Trophoblast cell (in vitro differentiated cells and primary cell): ENCODE measurements at regions not wholly inside any gene's neighbourhood (a gene's known extent, or its start where the extent isn't known, plus 50 kb on each side); places are given as distances from the start of the nearest gene placed in this dataset.

Experiments used
- DNase-seq, 2 donors: peaks; one replicate each; pipeline ENCODE4 v3.0.0-alpha.2; 2016
- H2AFZ ChIP-seq: 2 replicates; pipeline ENCODE4 v1.6.1; 2013; ENCODE audit warnings: low read length, moderate library complexity, mild to moderate bottlenecking; ENCODE audit not compliant: insufficient read depth, poor library complexity
- H2AK5ac ChIP-seq: 2 replicates; pipeline ENCODE4 v1.6.1; 2013; ENCODE audit warnings: mild to moderate bottlenecking, low read length
- H2BK120ac ChIP-seq: 2 replicates; pipeline ENCODE4 v1.6.1; 2013; ENCODE audit warnings: low read length, mild to moderate bottlenecking, moderate library complexity; ENCODE audit not compliant: insufficient read depth, poor library complexity
- H2BK12ac ChIP-seq: 2 replicates; pipeline ENCODE4 v1.6.1; 2013; ENCODE audit warnings: mild to moderate bottlenecking, low read length, moderate library complexity
- H2BK5ac ChIP-seq: 2 replicates; pipeline ENCODE4 v1.6.1; 2013; ENCODE audit warnings: low read length, low read depth, moderate library complexity, mild to moderate bottlenecking; ENCODE audit not compliant: poor library complexity
- H3K14ac ChIP-seq: 2 replicates; pipeline ENCODE4 v1.6.1; 2013; ENCODE audit warnings: mild to moderate bottlenecking, low read length
- H3K18ac ChIP-seq: 2 replicates; pipeline ENCODE4 v1.6.1; 2013; ENCODE audit warnings: mild to moderate bottlenecking, low read length
- H3K23ac ChIP-seq: 2 replicates; pipeline ENCODE4 v1.6.1; 2013; ENCODE audit warnings: low read length
- H3K27ac ChIP-seq: 2 replicates; pipeline ENCODE4 v1.5.1; 2013; ENCODE audit warnings: low read depth, mild to moderate bottlenecking, inconsistent platforms, low read length, moderate library complexity
- H3K27me3 ChIP-seq: 2 replicates; pipeline ENCODE4 v1.6.1; 2013; ENCODE audit warnings: inconsistent platforms, mild to moderate bottlenecking, low read length, moderate library complexity; ENCODE audit not compliant: insufficient read depth
- H3K36me3 ChIP-seq, 2 experiments: 1 replicate in 1 of 2; 2 replicates in 1 of 2; pipeline ENCODE4 v1.6.1; 2013; ENCODE audit warnings: low read length in 2 of 2, mild to moderate bottlenecking in 2 of 2, moderate library complexity in 1 of 2; ENCODE audit not compliant: insufficient read depth in 2 of 2, control insufficient read depth in 1 of 2
- H3K4ac ChIP-seq: 2 replicates; pipeline ENCODE4 v1.6.1; 2013; ENCODE audit warnings: low read depth, mild to moderate bottlenecking, low read length, moderate library complexity
- H3K4me1 ChIP-seq, 2 experiments: 1 replicate in 1 of 2; 2 replicates in 1 of 2; pipeline ENCODE4 v1.6.1; 2013; ENCODE audit warnings: low read length in 2 of 2, mild to moderate bottlenecking in 2 of 2, moderate library complexity in 1 of 2; ENCODE audit not compliant: insufficient read depth in 2 of 2, control insufficient read depth in 1 of 2
- H3K4me2 ChIP-seq: 2 replicates; pipeline ENCODE4 v1.6.1; 2013; ENCODE audit warnings: inconsistent platforms, mild to moderate bottlenecking, low read length, moderate library complexity
- H3K4me3 ChIP-seq: 2 replicates; pipeline ENCODE4 v1.5.1; 2013; ENCODE audit warnings: mild to moderate bottlenecking, low read depth, low read length, inconsistent platforms
- H3K79me1 ChIP-seq: one replicate; pipeline ENCODE4 v1.6.1; 2013; ENCODE audit warnings: low read length
- H3K79me2 ChIP-seq: 2 replicates; pipeline ENCODE4 v1.6.1; 2013; ENCODE audit warnings: low read length, mild to moderate bottlenecking; ENCODE audit not compliant: control insufficient read depth, insufficient read depth, poor library complexity
- H3K9ac ChIP-seq: 2 replicates; pipeline ENCODE4 v1.6.1; 2013; ENCODE audit warnings: mild to moderate bottlenecking, low read length
- H3K9me3 ChIP-seq: 2 replicates; pipeline ENCODE4 v1.6.1; 2013; ENCODE audit warnings: low read depth, mild to moderate bottlenecking, control low read depth, inconsistent platforms, low read length; ENCODE audit not compliant: insufficient read depth
- H4K12ac ChIP-seq: 2 replicates; pipeline ENCODE4 v1.6.1; 2013; ENCODE audit warnings: low read depth, mild to moderate bottlenecking, low read length, moderate library complexity
- H4K8ac ChIP-seq: 2 replicates; pipeline ENCODE4 v1.6.1; 2013; ENCODE audit warnings: low read depth, mild to moderate bottlenecking, low read length, moderate library complexity
- H4K91ac ChIP-seq: one replicate; pipeline ENCODE4 v1.6.1; 2013; ENCODE audit warnings: low read depth, mild to moderate bottlenecking, low read length, moderate library complexity
- WGBS: extraction: QIAGEN DNeasy Blood & Tissue Kit; methylation state at CpG from one replicate; pipeline ENCODE4 v1.1.7; 2013; ENCODE audit warnings: missing lambda C conversion rate; ENCODE audit not compliant: insufficient read length, insufficient coverage; ENCODE audit errors: extremely low coverage; 5-methylcytosine and 5-hydroxymethylcytosine counted together

- Histone ChIP-seq H4K8ac (no peak overlapping the region), H3K4me2 (no peak overlapping the region), H4K91ac (no peak overlapping the region), H3K27ac (no peak overlapping the region), H3K9ac (no peak overlapping the region), H4K12ac (no peak overlapping the region), H3K36me3 (no peaks in the 10 kb centered on the region), H2BK5ac (no peak overlapping the region), H2BK12ac (no peak overlapping the region), H3K9me3 (no peaks in the 10 kb centered on the region), H2AFZ (no peak overlapping the region), H3K4me3 (no peak overlapping the region), H3K79me2 (no peaks in the 10 kb centered on the region), H3K14ac (no peak overlapping the region), H3K4me1 (no peaks in the 10 kb centered on the region), H3K23ac (no peak overlapping the region), H3K18ac (no peak overlapping the region), H3K4ac (no peak overlapping the region), H2BK120ac (no peak overlapping the region), H2AK5ac (no peak overlapping the region), H3K79me1 (no peaks in the 10 kb centered on the region), H3K27me3 (no peaks in the 10 kb centered on the region)
- DNase-seq, result no peak
- no CpG with 5 or more reads among the region's 3 CpGs for WGBS
These were observed 205.9 kb downstream of the CTH start for GRCh38 chr1:70616946-70617345.

GRCh38 chr1:70617728-70618127 is 206.7 kb downstream of the CTH start:
- Histone ChIP-seq H4K12ac (no peak overlapping the region), H2BK12ac (no peak overlapping the region), H3K4ac (no peak overlapping the region), H3K14ac (no peak overlapping the region), H3K79me1 (no peaks in the 10 kb centered on the region), H3K23ac (no peak overlapping the region), H3K79me2 (no peaks in the 10 kb centered on the region), H2AFZ (no peak overlapping the region), H4K91ac (no peak overlapping the region), H2AK5ac (no peak overlapping the region), H2BK5ac (no peak overlapping the region), H3K4me3 (no peak overlapping the region), H4K8ac (no peak overlapping the region), H2BK120ac (no peak overlapping the region), H3K4me2 (no peak overlapping the region), H3K27me3 (no peaks in the 10 kb centered on the region), H3K27ac (no peak overlapping the region), H3K36me3 (no peaks in the 10 kb centered on the region), H3K18ac (no peak overlapping the region), H3K4me1 (no peaks in the 10 kb centered on the region), H3K9ac (no peak overlapping the region), H3K9me3 (no peaks in the 10 kb centered on the region)
- DNase-seq, result no peak
- no CpG with 5 or more reads among the region's 2 CpGs for WGBS

DNA sequence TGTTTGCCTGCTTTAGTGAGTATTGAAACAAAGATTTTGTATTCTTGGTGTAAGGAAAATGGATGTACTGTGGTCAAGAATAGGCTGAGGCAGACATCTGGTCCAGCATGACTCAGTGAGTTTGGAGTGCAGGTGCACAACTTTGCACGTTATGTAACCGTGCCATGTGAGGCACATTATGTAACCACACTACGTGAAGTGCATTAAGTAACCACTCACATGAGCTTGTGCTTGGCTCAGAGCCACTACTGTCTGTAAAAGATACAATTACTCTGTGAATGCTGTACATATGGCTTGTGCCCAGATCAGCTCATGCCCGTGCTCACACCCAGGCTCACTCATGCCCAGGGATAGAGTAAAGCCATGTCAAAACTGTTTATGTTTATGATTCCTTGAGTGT is 216.8 kb downstream of the CTH start:
- Histone ChIP-seq H3K18ac (no peak overlapping the region), H3K79me1 (no peaks in the 10 kb centered on the region), H2AK5ac (no peak overlapping the region), H3K14ac (no peak overlapping the region), H3K36me3 (no peaks in the 10 kb centered on the region), H3K9ac (no peak overlapping the region), H4K91ac (no peak overlapping the region), H4K12ac (no peak overlapping the region), H3K4ac (no peak overlapping the region), H3K79me2 (no peaks in the 10 kb centered on the region), H3K27ac (no peak overlapping the region), H3K23ac (no peak overlapping the region), H3K4me1 (no peaks in the 10 kb centered on the region), H3K9me3 (no peaks in the 10 kb centered on the region), H2BK5ac (no peak overlapping the region), H2AFZ (no peak overlapping the region), H3K4me3 (no peak overlapping the region), H3K27me3 (no peaks in the 10 kb centered on the region), H2BK12ac (no peak overlapping the region), H3K4me2 (no peak overlapping the region), H2BK120ac (no peak overlapping the region), H4K8ac (no peak overlapping the region)
- WGBS, result no CpG with 5 or more reads among the region's 4 CpGs
- DNase-seq, result peak in 1 of 2 donors; percentile 40

DNA sequence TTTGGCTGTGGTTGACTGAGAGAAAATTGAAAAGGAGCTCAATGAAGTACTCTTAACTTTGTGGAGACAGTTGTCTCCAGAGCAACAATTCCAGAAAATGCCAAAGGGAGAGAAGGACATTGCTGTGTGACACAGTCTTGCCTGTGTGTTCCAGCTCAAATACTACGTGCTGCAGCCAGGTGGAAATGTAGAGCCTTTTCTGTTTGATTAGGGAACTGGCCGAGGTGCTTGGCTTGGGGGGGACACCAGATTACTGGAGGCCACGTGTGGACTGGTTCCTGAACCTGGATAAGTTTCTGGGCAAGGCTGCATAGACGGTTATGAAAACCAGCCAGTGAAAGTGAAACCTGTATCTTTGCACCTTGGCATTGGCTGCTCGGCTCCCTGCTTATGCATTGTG is 217.9 kb downstream of the CTH start:
- H2BK12ac ChIP-seq, result no peak overlapping the region
- H4K8ac ChIP-seq, result no peak overlapping the region
- H3K27me3 ChIP-seq, result no peaks in the 10 kb centered on the region
- H3K23ac ChIP-seq, result no peak overlapping the region
- no CpG with 5 or more reads among the region's 5 CpGs for WGBS
- no peak overlapping the region for H4K12ac ChIP-seq
- H3K27ac ChIP-seq, result no peak overlapping the region
- H3K4ac ChIP-seq, result no peak overlapping the region
- no peaks in the 10 kb centered on the region for H3K4me1 ChIP-seq
- no peak overlapping the region for H3K14ac ChIP-seq
- H3K79me1 ChIP-seq, result no peaks in the 10 kb centered on the region
- no peak for DNase-seq
- no peak overlapping the region for H2BK120ac ChIP-seq
- no peaks in the 10 kb centered on the region for H3K9me3 ChIP-seq
- no peak overlapping the region for H2AK5ac ChIP-seq
- H2BK5ac ChIP-seq, result no peak overlapping the region
- no peak overlapping the region for H4K91ac ChIP-seq
- H3K36me3 ChIP-seq, result no peaks in the 10 kb centered on the region
- no peak overlapping the region for H2AFZ ChIP-seq
- H3K4me2 ChIP-seq, result no peak overlapping the region
- H3K79me2 ChIP-seq, result no peaks in the 10 kb centered on the region
- H3K18ac ChIP-seq, result no peak overlapping the region
- no peak overlapping the region for H3K4me3 ChIP-seq
- no peak overlapping the region for H3K9ac ChIP-seq
